ENCODE measurements at regions not wholly inside any gene's neighbourhood (a gene's known extent, or its start where the extent isn't known, plus 50 kb on each side); places are given as distances from the start of the nearest gene placed in this dataset.

GRCh38 chr10:3278771-3279170, 106.2 kb upstream of the PITRM1 start:
- no peak for TF ChIP-seq CTCF (IDR thresholded peaks at IDR 0.05; ENCODE audit: insufficient read depth, low read length)
- no peak for TF ChIP-seq SPI1 (IDR thresholded peaks at IDR 0.05; ENCODE audit: borderline replicate concordance, low read depth)
